ENCODE measurements at regions not wholly inside any gene's neighbourhood (a gene's known extent, or its start where the extent isn't known, plus 50 kb on each side); places are given as distances from the start of the nearest gene placed in this dataset.
A peak's percentile ranks its signal among the peaks of the same experiment; 100 is the strongest.
"Not testable (repeated sequence)": the region's sequence is repeated elsewhere in the genome, so short reads cannot be mapped to it uniquely, and the experiment has no call there.

DNA sequence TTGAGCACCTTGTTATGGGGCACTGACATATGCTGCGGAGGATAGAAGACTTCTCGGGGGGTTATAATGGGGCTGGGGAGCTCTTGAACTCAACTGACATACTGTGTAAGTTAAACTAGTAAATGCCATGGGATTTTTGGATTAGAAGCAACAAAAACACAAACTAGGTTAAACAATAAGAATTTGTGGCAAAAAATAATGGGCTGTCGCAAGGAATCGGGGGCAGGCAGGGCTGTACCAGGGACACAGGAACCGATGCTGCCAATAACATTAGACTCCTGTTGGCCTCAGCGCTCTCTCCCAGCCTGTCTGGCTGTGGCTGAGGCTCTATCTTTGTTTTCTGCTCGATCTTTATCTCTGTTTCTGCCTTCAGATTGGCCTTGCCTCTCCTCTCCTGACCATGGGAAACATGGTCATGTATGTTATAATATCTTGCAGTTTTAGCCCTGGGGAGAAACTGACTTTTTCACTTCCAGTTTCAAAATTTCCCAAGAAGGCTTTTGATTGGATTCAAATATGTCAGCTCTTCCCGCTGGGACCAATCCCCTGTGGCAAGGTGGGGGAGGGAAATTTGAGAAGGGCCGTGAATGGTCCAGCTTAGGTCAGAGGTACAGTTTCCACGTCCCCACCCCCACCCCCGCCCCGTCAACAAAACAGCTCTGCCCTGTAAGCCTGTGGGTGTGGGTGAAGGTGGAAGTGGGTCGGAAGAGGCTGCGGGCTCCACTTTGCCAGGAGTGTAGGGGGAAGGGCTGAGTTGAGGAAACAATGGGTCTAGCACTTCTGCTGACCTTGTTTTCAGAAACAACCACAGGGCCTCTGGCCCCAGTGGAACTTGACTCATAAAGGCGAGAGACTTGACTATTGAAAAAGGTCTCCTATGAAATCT is 161.1 kb upstream of the TBL1XR1 start:
- DNase-seq (ENCODE audit: low spot score): peak; percentile 98

DNA sequence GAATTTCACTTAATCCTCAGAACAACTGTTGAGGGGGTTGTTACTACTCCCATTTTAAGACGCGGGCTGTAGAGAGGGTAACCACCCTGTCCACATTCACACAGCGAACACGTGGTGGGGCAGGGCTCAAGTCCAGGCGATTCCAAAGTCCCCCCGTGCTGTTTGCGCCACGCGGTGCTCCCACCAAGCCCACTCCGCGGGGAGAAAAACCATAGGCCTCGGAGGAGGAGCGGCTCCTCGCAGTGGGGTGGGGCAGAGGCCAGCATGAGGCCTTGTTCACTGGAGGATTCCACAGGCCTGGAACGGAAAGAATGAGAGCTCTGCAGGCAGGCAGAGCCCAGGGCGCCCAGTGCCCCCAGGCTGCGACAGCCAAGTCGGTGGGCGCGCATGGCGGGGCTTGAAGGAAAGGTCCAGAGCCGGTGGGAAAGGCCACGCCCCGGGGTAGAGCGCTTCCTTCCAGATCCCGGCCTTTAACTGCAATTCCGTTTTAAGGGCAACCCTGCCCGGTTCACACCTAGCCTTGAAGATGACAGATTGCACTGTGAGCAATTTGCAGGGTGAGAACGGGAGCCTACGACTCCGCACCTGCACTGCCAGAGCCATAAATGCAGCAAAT is 161.8 kb upstream of the TBL1XR1 start:
- peak; percentile 89 for DNase-seq (ENCODE audit: low spot score)

DNA sequence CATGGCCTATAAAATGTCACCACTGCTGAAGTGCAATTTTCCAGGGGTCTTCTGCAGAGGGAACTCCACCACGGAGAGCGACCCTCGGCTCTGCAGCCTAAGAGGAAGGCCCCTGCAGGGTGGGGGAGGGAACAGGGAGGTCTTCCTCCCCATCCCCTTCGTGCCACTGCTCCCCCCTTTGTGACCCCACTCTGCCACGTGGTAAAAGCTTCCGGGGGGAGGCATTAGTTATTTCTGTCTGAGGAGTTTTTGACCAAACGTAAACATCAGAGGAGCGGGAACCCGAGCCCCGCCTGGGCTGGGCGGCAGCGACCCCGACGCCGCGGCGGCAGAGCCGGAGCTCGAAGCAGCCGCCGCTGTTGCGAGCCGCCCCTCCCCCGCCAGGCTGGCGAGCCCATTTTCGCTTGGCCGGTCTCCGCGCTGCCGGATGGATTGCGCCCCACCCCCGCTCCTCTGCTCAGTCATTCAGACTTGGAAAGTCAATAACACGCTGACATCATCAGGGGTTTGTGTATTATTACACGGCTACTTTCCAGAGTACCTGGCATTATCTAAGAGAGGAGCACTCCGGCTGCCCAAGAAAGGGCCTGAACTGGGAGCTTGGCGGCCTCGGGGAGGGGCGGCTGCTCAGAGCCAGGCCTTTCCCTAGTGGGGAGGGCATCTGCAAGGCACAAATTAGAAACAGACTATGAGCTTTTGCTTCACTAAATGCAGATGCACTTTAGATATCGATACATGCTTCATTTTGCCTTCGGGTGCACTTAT is 162.5 kb upstream of the TBL1XR1 start:
- DNase-seq (ENCODE audit: low spot score): peak; percentile 100

DNA sequence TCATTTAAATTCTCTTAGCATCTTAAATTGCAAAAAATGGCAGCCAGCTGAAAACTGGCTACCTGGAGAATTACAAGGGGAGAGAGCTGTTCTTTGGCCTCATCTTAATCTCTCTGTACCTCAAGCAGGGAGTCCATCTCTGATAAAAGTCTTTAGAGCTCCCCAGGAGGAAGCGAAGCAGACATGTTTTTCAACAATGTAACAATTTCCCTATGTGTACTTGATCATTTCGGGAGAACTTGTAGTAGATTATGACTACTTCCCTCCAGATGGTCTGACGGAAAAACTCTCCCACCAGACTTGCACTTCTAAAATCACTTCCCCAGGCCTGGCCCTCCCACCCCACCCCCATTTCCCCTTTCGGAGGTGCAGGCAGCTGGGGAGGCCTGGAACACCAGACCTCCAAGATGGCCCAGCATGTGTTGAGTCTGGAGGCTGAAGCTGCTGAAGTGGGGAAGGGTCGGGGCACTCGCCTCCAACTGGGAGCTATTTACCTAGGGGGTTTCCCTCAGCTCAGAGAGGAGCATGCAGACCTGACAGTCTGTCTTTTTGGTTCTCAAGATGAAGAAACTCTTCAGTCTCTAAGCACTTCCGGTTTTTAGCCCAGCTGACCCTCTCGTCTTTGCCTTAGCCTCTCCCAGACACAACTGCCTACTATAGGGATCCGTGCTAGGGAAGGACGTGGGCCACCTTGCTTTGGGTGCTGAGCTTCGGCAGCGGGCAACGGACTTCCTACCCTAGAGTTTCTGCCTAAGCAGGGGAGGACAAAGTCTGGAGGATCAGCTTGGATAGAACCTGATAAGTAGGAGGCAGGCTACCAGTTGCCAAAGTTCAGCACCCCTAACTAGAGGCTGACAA is 164.0 kb upstream of the TBL1XR1 start:
- DNase-seq (ENCODE audit: low spot score): peak; percentile 32

DNA sequence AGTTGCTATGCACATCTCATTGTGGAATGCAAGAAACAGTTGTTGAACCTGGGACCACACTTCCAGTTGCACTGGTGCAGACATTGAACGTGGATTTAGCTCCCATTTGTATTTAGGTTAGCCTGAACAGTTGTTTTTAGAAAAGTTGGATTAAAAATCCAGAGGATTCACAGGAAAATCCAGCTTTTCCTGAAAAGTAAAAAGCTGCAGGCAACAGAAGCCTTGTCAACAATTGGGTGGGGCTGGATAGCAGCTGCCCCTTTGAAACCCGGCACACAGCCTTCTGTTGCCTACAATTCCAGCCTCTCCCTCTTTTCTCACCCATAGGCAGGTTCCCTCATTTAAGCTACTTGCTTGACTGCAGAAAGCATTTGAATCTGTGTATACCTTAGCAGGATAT is 165.3 kb upstream of the TBL1XR1 start:
- no peak for DNase-seq (ENCODE audit: low spot score)

DNA sequence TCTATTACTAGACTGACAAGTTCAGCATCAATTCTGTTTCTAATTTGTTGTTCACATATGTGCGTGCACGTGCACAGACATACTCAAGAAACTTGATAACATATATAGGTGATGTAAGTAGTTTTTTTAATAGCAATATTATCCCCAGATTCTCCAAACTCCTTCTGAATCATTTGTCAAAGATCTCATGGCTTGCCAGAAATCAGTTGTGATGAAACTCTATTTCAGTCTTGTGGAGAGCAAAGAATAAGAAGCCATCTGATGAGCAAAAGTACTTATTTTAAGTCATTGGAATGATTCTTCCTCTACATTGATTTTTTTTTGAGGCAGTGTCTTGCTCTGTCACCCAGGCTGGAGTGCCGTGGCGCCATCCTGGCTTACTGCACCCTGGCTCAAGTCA is 167.0 kb upstream of the TBL1XR1 start:
- no peak for DNase-seq (ENCODE audit: low spot score)

DNA sequence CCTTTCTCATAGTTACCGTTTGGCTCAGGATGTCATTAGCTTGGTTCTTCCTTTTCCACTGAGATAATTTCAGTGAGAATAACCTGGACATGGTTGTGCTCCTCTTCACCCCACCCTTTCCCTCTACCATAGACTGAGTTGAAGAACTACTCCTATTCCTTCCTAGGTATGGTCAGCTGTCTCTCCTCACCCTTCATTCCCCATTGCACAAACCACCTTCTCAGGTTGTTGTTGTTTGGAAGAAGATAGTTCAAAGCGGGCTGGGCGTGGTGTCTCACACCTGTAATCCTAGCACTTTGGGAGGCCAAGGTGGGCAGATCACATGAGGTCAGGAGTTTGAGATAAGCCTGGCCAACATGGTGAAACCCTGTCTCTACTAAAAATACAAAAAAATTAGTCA is 168.0 kb upstream of the TBL1XR1 start:
- DNase-seq (ENCODE audit: low spot score): not testable (repeated sequence)

DNA sequence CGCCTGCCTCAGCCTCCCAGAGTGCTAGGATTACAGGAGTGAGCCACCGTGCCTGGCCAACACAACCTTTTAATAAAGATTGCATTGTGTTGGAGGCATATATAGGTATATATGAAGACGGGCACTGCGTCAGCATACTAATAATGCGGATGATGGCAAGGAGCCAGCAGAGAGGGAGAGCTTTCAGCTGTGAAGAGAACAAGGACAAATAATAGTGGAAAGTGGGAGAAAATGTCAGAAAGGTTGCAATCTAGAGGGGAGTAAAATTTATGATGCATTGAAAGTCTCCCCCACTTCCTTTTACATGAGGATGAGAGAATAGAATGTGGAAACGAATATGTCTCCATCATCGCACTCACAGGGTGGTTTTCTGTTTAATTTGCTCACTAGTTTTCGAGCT is 170.5 kb upstream of the TBL1XR1 start:
- DNase-seq (ENCODE audit: low spot score): no peak

DNA sequence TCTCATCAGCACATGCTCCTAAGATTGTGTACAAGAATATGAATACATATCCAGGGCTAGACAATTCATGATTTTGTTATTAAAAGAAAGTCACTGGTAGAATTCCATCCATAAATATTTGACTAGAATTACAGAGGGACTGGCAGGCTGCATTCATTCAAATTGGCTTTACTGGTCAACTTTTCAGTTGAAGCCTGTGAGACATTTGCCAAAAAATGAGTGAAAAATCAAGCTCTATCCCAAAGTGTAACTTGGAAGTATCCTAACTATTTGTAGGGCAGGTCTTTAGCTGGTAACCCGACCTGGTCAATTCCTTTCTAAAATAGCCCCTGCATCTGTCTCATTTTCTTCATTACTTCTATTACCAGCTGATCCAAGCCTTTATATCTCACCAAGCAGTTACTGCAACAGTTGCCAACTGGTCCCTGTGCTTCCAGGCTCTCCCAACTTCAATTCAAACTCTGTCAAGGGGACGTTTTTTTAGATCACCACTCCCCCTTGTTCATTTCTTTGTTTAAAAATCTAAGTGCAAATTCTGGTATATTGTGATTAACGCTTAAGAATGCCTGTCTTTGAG is 173.1 kb upstream of the TBL1XR1 start:
- no peak for DNase-seq (ENCODE audit: low spot score)

DNA sequence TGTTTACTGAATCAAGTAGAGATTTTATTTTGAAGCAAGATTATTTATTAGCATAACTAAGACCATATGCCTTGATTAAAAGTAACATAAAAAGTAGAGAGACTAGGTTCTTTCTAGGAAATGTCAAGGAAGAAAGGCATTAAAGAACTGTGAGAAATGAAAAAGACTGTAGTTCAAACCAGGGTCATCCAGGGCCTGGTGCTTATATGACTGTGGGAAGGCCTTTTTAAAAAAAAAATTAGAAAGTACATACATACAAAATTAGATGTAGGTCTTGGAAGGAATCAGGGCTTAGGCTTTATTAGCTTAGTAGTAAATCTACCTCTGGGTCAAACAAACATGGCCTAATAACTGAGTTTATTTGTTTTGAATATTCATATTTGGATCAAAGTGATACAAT is 173.9 kb upstream of the TBL1XR1 start:
- no peak for DNase-seq (ENCODE audit: low spot score)

DNA sequence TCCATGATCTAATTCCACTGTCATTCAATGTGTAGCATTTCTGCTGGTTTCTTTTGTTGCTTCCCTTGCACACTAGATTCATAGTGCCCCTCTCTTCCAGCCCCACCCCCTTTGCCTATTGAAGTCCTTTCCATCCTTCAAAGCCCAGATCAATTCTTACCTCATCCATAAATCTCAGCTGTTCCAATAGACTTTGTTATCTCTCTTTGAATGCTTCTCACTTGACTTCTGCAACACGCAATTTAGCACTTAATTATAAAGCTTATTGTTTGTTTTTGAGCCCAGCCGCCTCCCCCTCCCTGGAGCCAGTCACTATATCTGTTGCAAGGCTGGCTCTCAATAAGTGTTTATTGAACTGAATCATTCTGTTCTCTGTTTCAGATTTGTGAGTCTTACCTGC is 174.6 kb upstream of the TBL1XR1 start:
- DNase-seq (ENCODE audit: low spot score): no peak

DNA sequence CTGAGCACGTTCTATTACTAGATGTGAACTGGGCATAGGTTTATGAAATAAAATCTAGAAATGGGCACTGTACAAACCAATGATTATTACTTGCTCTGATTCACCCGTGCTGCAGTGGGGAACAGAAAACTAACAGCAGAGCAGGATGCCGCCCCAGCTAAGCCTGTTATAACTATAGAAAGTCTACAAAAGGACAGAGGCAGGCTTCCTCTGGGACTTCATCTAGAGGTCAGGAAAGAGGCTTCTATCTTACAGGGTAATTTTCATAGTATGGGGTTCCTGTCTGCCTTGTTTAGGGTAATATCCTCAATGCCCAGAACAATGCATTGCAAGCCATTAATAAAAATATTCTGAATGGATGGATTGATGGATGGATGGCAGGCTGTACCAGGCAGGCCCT is 177.0 kb upstream of the TBL1XR1 start:
- DNase-seq (ENCODE audit: low spot score): no peak

DNA sequence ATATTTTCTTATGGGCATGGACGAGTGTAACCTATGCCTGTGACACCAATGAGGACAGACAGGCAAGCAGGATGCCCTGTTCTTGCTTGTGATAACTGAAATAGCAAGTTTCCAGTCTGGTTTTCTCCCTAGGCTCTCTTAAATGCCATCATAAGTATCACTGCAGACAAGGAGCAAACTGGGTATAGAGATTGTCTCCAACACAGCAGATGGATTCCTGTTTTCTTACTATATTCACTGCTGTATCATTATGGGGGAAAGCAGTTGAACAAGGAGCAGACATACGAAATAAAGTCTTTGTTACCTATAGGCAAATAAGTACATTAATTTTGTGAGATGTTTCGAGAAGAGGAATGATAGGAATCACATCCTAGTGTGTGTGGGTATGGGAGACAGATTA is 178.0 kb upstream of the TBL1XR1 start:
- DNase-seq (ENCODE audit: low spot score): no peak

DNA sequence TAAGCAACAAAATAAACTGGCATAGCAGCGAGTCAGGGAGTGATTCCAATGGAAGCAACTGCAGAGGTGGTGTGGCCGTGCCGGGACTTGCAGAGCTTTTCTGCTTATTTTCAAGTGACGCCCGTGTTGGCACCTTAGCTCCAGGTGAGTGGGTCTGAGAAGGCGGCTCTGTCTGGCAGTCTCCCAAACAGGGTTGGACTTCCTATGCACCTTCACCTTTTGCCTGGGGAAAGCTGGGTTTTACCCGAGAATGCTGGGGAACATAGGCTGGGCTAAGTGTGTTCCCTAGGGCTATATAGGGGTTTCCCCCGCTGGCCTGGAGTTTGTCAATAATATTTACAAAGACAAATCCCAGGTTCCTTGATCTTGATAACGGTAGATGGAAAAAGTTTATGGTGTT is 179.9 kb upstream of the TBL1XR1 start:
- peak; percentile 73 for DNase-seq (ENCODE audit: low spot score)

DNA sequence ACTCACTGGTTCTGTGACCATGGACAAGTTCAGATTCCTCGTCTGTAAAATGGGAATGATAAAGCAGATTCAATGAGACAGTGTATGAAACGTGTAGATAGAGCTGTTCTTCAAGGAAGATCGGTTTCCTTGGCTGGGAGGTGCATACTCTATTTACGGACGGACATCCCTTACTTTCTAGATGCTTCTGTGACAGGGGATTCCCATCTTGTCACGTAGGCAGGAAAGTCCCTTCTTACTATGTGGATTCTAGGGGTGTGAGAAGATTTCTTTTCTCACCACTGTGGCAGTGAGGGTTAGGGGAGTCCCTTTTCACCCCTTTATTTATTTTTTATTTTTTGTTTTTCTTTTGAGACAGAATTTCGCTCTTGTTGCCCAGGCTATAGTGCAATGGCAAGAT is 180.9 kb upstream of the TBL1XR1 start:
- no peak for DNase-seq (ENCODE audit: low spot score)

DNA sequence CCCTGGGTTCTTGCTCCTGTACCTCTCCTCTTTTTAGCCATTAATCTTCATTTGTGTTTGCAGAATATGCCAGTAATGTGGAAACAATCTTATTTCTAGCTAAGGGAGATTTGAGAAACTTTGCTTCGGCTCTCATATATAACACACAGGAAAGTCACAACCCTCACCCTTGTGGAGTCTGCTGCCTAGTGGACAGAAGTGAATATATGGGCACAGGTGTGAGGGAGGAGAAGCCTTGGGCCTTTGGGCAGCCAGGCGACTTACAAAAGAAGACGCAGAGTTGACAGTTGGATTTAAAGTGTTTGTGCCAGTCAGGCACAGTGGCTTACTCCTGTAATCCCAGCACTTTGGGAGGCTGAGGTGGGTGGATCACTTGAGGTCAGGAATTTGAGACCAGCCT is 181.8 kb upstream of the TBL1XR1 start:
- no peak for DNase-seq (ENCODE audit: low spot score)

DNA sequence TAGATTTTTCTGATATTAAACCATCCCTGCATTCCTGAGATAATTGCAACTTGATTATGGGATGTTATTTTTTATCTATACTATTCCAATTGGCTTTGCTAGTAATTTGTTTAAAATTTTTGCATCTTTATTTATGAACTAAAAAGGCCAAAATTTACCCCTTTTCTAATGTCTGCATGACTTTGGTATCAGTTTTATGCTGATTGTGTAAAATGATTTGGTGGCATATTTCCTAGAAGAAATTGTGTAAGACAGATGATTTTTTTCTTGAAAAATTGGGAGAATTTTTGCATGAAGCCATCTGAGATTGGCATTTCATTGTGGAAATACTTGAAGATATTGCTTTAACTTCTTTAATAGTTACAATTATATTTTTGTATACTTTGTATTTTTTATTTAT is 183.8 kb upstream of the TBL1XR1 start:
- DNase-seq (ENCODE audit: low spot score): no peak

DNA sequence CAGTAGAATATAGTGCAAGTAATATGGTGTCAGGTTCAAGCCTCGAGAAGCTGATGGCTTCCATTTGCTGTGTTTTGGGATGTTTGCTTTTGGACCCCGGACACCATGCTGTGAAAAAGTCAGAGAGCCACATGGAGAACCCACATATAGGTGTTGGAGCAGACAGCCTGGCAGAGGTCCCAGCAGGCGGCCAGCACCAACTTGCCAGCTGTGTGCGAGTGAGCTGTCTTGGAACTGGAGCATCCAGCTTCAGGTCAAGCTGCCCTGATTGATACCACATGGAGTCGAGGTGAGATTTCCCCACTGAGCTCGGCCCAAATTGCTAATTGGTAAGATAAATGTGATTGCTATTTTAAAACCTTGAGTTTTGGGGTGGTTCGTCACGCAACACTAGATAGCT is 185.7 kb upstream of the TBL1XR1 start:
- DNase-seq (ENCODE audit: low spot score): no peak

DNA sequence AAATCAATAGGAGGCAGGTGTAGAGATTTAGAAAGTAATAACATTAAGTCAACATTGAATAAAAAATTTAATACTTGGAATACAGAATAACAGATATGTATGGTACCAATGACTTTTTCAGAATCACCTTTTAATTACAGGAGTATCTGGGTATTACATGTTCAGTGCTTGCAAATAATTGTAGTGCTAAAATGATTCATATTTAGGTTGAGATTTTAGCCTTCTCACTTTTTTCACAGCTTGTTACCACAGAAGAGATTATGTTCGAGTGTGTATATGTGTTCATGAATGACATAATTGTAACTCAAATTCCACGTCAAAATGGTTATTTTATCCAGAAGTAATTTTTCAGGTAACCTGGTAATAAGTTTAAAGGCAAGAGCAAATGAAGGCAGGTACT is 187.9 kb upstream of the TBL1XR1 start:
- no peak for DNase-seq (ENCODE audit: low spot score)

DNA sequence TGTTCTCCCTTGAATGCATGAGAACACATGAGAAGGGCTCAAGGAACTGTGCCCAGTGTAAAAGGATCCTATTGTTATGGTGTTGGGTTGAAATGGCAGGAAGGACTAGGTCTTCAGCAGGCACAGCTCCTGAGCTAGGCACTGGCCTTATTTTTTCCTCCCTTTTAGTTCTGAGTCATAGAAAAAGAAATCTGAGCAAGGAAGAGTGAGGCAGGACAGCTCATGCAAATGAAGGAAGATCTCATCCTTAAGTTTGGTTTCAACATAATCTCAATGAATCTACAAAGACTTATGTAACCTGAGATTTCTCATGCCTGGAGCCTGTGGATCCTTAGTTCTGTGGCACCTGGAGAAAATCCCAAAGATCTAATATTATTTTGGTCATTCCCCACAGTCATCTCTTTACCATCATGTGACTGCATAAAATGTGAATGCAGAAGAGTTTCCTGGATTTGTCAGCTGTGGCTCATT is 188.6 kb upstream of the TBL1XR1 start:
- DNase-seq (ENCODE audit: low spot score): no peak

DNA sequence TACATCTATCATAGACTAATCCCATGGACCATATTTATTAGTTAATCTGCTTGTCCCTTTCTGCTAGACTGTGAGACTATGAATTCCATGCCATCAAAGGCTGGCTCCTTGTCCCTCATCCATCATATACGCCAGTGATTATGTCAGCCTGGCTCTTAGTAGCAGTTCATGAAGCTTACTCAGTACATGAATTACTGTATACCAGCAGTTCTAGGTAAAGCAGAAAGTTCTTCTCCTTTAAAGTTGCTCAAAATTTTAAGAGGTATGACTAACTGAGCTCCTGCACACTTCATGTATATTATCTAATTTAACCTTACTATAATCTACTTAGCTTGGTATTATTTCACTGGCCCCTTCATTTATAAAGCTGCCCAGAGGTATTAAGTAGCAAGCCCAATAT is 190.9 kb upstream of the TBL1XR1 start:
- DNase-seq (ENCODE audit: low spot score): no peak
